GM21526 (cell line): ENCODE measurements at regions not wholly inside any gene's neighbourhood (a gene's known extent, or its start where the extent isn't known, plus 50 kb on each side); places are given as distances from the start of the nearest gene placed in this dataset.
A peak's percentile ranks its signal among the peaks of the same experiment; 100 is the strongest.
"Not testable (repeated sequence)": the region's sequence is repeated elsewhere in the genome, so short reads cannot be mapped to it uniquely, and the experiment has no call there.

Experiments
- ATAC-seq: cut with Tn5 transposase; IDR thresholded peaks from one replicate; pipeline ENCODE4 v1.9.1; 2021; ENCODE audit warnings: moderate library complexity; ENCODE audit not compliant: unreplicated experiment, low FRiP score

DNA sequence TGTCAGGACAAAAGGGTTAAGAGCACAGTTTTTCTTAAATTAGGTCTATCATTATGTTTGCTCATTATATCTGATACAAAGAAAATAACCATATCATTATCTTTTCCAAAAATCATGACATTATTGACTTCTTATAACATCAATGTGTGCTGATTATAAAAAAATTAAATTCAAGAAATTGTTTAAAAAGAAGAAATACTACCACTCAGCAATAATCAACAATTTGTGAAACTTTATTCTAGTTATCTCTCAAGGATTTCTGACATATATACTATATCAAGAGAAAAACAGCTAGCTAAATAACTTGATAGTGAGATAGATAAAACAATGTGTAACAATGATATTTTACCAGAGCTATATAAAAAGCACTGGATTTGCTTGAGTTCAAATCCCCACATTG lies 360.7 kb upstream of the PHF14 start:
- no peak for ATAC-seq

GRCh38 chr7:10618953-10619352 lies 354.7 kb upstream of the PHF14 start:
- ATAC-seq = no peak

GRCh38 chr7:10632712-10633111 lies 341.0 kb upstream of the PHF14 start:
- no peak for ATAC-seq

GRCh38 chr7:10634239-10634638 lies 339.4 kb upstream of the PHF14 start:
- no peak for ATAC-seq

GRCh38 chr7:10637991-10638390 lies 335.7 kb upstream of the PHF14 start:
- ATAC-seq = no peak

- no peak for ATAC-seq
Measured at GRCh38 chr7:10643545-10643944, 330.1 kb upstream of the PHF14 start.

- ATAC-seq = no peak
Measured at GRCh38 chr7:10644849-10645248, 328.8 kb upstream of the PHF14 start.

DNA sequence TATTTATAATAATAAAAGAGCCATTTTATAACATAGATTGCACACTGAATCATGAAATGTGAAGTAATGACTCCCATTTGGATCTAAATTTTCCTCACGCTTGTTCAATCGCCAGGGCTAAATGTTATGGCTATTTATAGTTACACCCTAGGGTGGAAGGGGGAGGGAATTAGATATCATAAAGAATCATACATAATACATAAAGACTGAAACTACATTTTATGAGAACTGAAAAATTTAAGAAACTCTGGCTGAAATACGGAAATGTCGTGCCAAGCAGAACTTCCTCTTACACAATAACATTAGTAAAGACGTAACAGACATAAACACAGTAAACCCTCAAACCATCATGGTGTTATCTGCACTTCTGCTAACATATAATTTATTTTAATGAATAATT lies 327.5 kb upstream of the PHF14 start:
- peak; percentile 65 for ATAC-seq

DNA sequence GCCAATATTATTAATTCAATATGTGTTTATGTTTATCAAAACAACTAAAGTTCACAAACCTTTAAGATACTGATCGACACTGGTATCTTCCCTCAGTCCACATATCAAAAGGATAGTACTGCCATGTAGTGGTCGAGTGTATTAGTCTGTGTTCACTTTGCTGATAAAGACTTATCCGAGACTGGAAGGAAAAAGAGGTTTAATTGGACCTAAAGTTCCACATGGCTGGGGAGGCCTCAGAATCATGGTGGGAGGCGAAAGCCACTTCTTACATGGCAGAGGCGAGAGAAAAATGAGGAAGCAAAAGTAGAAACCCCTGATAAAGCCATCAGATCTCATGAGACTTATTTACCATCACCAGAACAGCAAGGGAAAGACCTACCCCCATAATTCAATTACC lies 325.4 kb upstream of the PHF14 start:
- no peak for ATAC-seq

GRCh38 chr7:10649120-10649519 lies 324.6 kb upstream of the PHF14 start:
- not testable (repeated sequence) for ATAC-seq

- ATAC-seq = no peak
Measured at GRCh38 chr7:10655031-10655430, 318.6 kb upstream of the PHF14 start.

DNA sequence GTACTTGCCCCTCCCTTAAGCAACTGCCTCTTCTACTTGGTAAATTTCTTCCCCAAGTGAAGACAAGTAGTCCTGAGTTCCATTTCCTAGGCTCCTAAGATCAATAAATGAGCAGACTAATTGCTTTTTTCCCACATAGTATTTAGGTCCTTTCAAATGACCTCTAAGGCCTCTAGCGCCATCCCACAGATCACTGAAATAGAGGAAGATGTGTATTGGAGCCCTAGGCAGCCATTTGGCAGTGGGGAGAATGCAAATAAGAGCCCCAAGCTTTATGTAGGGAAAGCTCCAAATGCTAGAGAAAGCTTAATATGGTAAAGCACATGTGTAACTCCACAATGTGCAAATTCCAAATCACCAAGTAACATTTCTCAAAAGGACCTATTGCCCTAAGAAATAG lies 316.5 kb upstream of the PHF14 start:
- no peak for ATAC-seq

DNA sequence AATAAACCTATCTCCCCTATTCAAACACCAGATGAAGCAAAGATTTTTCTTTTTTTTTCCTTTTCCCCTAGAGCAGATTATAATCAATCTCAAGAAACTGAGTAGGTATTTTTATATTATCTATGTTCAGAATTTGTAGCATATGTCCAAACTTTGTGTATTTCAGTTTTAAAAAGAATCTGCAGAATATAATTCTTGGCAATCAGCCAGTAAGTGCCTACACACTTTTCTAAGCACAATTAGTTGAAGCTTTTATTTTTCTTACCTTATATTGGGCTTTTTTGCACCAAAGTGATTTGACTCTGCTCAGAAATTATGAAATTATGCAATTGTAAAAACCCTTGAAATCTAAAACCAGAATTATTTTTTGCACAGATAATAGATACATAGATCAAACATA lies 315.8 kb upstream of the PHF14 start:
- no peak for ATAC-seq

DNA sequence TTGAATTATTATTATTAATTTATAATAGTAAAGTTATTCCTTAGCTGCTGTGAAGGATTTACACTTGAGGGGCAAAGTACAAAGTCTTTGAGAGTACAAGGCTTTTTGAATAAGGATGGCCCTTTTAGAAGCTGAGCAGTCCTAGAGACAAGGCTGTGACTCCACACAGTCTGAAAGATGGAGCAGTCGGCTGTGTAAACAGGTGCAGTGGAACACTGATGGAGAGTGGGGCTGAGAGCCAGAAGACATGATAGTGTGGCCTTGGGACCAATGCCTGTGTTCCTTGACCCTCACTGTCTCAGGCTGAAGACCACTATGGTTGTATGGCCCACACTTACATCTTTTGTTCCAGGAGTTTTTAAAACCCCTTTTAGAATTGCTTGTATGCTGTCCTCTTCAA lies 311.2 kb upstream of the PHF14 start:
- no peak for ATAC-seq

GRCh38 chr7:10662982-10663884 lies 310.4 kb upstream of the PHF14 start:
- peak; percentile 58 for ATAC-seq

DNA sequence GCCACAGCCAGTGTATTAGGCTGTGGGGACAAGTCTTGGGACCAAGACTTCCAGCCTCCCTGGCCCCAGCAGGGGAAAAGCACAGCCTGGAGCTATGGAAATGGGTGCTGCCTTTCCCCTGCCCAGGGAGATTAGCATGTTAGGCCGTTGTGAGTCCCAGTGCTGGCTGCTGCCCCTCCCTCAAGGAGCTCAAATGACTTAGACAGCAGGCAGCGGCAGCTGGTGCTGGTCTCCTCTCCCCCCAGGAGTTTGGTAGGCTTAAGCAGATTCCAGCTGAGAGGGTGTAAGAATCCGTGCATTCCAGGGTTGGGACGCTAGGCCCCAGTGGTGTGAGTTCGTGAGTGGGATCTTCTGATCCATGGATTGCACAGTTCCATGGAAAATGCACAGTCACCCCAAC lies 301.5 kb upstream of the PHF14 start:
- no peak for ATAC-seq

DNA sequence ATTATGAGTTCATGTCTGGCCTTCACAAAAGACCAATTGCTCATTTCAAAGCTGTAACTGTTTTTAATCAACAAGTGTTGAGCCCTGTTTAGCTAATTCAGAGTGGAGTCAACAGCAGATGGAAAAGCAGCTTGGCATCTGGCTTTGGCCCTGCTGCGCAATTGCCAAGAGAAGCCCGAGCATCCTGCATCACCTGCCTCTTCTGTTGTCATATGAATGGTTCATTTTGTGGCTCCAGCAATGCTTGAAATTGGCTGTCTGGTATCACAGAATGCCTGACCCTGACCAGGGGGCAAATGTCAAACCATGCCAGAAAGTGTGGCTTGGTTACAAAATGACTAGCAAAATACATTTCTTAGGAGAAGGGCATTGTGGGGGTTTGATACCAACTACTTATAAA lies 296.5 kb upstream of the PHF14 start:
- no peak for ATAC-seq

GRCh38 chr7:10677668-10678232 lies 295.9 kb upstream of the PHF14 start:
- ATAC-seq = no peak

DNA sequence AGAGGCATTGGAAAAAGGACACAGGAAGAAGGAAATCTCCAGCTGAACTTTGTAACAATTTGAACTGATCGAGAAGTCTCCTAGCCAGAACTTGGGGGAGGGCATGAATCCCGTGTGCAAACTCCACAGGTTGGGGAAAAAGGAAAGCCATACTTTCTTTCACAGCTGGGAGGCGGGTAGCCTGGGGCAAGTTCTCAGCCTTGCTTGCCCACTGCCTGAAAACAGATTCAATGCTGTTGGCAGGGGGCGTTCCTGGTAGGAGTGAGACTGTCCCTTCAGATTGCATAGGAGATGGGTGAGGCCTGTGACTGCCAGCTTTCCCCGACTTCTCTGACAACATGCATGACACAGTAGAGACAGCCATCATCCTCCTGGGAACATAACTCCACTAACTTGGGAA lies 289.1 kb upstream of the PHF14 start:
- no peak for ATAC-seq

DNA sequence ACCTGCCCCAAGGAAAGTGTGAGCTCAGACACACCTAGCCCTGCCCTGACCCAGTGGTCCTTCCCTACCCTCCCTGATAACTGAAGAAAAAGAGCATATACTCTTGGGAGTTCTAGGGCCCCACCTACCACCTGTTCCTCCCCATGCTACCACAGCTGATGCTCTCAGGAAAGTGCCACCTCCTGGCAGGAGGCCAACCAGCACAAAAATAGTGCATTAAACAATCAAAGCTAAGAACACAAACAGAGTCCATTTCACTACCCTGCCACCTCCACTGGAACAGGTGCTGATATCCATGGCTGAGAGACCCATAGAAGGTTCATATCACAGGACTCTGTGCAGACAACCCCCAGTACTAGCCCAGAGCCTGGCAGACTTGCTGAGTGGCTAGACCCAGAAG lies 288.6 kb upstream of the PHF14 start:
- no peak for ATAC-seq

- no peak for ATAC-seq
Measured at GRCh38 chr7:10688544-10688943, 285.1 kb upstream of the PHF14 start.

- no peak for ATAC-seq
Measured at GRCh38 chr7:10696064-10696463, 277.6 kb upstream of the PHF14 start.
